GM19463 (cell line): ENCODE measurements at regions not wholly inside any gene's neighbourhood (a gene's known extent, or its start where the extent isn't known, plus 50 kb on each side); places are given as distances from the start of the nearest gene placed in this dataset.
A peak's percentile ranks its signal among the peaks of the same experiment; 100 is the strongest.

Experiments
- ATAC-seq: cut with Tn5 transposase; IDR thresholded peaks from one replicate; pipeline ENCODE4 v1.9.1; 2021; ENCODE audit warnings: mild to moderate bottlenecking, moderate library complexity; ENCODE audit not compliant: unreplicated experiment

- no peak for ATAC-seq
Measured at GRCh38 chr2:217691920-217692666, 310.7 kb downstream of the TNS1 start.

GRCh38 chr2:217691516-217691915 lies 311.3 kb downstream of the TNS1 start:
- ATAC-seq, result no peak

- ATAC-seq, result no peak
Measured at GRCh38 chr2:217689053-217689452, 313.7 kb downstream of the TNS1 start.

GRCh38 chr2:217688494-217688893 lies 314.3 kb downstream of the TNS1 start:
- no peak for ATAC-seq

- no peak for ATAC-seq
Measured at GRCh38 chr2:217687771-217688170, 315.0 kb downstream of the TNS1 start.

GRCh38 chr2:217685255-217685605 lies 317.6 kb downstream of the TNS1 start:
- no peak for ATAC-seq

GRCh38 chr2:217684431-217685254 lies 318.2 kb downstream of the TNS1 start:
- ATAC-seq, result no peak

GRCh38 chr2:217683106-217683870 lies 319.5 kb downstream of the TNS1 start:
- no peak for ATAC-seq

GRCh38 chr2:217681791-217682190 lies 321.0 kb downstream of the TNS1 start:
- ATAC-seq, result no peak

GRCh38 chr2:217680381-217680780 lies 322.4 kb downstream of the TNS1 start:
- ATAC-seq, result no peak

- no peak for ATAC-seq
Measured at GRCh38 chr2:217673627-217674026, 329.2 kb downstream of the TNS1 start.

- no peak for ATAC-seq
Measured at GRCh38 chr2:217672472-217672871, 330.3 kb downstream of the TNS1 start.

- ATAC-seq, result no peak
Measured at GRCh38 chr2:217671871-217672270, 330.9 kb downstream of the TNS1 start.

GRCh38 chr2:217671075-217671474 lies 331.7 kb downstream of the TNS1 start:
- ATAC-seq, result no peak

- ATAC-seq, result no peak
Measured at GRCh38 chr2:217669831-217670230, 333.0 kb downstream of the TNS1 start.

GRCh38 chr2:217667512-217667911 lies 335.3 kb downstream of the TNS1 start:
- ATAC-seq, result no peak

GRCh38 chr2:217667035-217667434 lies 335.8 kb downstream of the TNS1 start:
- ATAC-seq, result no peak

GRCh38 chr2:217666338-217666737 lies 336.5 kb downstream of the TNS1 start:
- peak; percentile 90 for ATAC-seq

GRCh38 chr2:217664761-217665160 lies 338.0 kb downstream of the TNS1 start:
- ATAC-seq, result no peak

- no peak for ATAC-seq
Measured at GRCh38 chr2:217662984-217663602, 339.7 kb downstream of the TNS1 start.

GRCh38 chr2:217661378-217661777 lies 341.4 kb downstream of the TNS1 start:
- no peak for ATAC-seq
